ENCODE measurements at regions not wholly inside any gene's neighbourhood (a gene's known extent, or its start where the extent isn't known, plus 50 kb on each side); places are given as distances from the start of the nearest gene placed in this dataset.

DNA sequence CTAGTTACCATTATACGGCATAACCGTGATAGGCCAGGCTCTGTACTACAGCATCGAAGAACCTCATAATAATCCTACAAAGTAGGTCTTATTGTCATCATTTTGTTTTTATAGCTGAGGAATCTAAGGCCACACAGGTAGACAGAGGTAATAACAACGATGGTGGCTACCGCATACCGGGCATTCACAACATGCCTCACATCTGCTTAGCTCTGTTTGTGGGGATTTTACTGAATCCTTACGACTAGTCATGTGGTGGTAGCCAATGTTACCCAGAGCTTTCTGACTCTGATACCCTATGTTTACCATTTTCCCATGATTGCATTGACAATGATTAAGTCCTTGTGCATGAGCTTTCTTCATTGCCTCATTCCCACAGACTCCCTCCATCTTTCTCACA, 269.4 kb downstream of the TCF7L2 start:
- DNase-seq = no peak

- peak; percentile 51 for DNase-seq
Measured at GRCh38 chr10:113221756-113222168, 271.7 kb downstream of the TCF7L2 start.

GRCh38 chr10:113222207-113222606, 272.2 kb downstream of the TCF7L2 start:
- DNase-seq = no peak

DNA sequence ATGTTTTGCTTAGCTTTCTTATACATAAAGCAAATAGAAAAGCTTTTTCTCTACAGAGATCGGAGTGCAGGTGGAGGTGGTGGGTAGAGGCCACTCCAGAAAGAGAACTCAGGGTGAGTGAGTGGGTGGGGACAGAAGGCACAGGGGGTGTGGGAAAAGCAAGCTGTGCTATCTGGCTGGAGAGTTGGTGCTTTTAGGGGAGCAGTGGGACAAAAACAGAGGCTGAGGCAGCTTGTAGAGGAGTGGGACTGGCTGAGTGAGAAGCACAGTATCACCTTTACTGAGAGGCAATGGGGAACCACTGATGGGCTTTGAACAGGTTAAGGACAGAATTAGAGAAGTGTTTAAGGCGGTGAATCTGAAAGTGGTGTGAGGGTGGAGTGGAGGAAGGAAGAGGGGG, 275.3 kb downstream of the TCF7L2 start:
- DNase-seq = no peak

- no peak for DNase-seq
Measured at GRCh38 chr10:113225903-113226302, 275.9 kb downstream of the TCF7L2 start.

- DNase-seq = no peak
Measured at GRCh38 chr10:113226399-113226798, 276.4 kb downstream of the TCF7L2 start.

DNA sequence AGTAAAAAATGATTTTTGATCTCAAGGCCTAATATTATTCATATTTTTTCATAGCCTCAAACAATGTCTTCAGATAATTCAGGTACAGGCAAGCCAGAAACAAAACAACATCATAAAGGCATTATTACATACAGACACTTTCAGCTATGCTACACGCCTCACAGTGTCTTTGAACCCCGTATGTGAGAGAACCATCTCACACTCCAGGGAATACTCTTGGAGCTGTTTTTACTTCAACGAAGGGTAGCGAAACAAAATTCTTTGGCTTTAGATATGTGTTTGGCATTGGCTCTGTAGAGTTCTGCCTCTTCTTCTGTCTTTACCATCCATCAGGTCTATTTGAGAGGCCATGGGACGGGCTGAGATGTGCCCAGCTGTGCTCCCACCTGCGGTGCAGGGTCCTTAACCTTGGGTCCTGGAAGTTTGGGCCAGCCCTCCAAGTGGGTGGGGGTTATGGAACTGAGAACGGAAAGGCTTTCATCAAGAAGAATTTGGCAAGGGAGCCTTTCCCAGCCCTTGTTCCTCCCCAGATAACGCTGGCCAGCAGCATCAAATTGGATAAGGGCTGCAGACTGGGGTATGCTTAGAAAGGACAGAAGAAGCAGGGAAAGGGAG, 276.9 kb downstream of the TCF7L2 start:
- DNase-seq = no peak

- peak; percentile 87 for DNase-seq
Measured at GRCh38 chr10:113228530-113228929, 278.5 kb downstream of the TCF7L2 start.

DNA sequence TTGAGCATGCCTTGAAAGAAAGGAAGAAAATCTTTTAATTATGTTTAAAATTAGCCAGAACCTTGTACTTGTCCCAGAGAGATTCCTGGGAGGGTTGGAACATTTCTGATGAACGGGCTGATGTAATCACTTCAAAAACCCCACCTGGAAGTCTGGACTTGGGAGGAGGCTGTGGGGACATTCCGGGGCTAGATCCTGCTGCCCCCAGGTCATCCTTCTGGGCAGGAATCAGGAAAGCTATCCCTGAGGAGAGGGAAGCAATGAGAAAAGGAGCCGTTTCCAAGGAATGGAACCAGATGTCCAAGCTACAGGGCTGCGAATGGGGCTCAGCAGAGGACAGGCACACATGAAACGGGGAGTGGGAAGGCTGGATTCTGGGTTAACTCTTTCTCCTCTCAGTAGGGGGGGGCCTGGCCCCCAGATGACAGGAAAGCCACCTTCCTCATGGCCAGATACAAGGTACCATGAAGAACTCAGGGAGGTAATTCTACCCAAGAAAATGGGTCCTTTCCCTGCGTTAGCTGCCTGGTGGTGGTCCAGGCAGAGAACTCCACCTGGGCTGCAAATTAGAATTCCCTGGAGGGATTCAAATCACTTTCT, 280.1 kb downstream of the TCF7L2 start:
- no peak for DNase-seq

DNA sequence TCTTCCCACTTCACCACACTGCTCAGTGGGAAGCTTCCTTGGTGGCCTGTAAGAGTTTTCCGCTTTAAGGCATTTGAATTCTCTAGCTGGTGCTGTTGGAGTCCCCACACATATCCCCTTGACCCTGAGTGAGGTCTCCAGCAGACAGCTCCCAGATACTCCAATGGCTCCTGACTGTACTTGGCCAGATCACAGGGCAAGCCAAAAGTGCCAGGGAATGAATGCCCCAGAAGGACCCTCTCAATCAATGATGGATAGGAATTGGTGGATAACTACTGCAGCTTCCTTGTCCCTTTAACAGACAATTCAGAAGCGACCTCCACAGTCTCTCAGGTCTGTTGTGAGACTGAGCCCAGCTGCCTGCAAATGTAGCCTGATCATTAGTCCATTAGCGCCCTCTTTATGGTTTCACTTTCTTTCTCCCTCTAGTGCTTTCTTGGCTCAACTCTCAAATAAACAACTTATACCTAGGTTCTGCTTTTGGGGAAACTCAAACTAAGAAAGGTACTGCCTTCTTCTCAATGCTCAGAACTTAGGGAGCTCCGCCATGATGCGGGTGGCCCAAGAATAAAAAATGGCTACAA, 283.0 kb downstream of the TCF7L2 start:
- DNase-seq = no peak

- no peak for DNase-seq
Measured at GRCh38 chr10:113234481-113234880, 284.4 kb downstream of the TCF7L2 start.

GRCh38 chr10:113235508-113235907, 285.5 kb downstream of the TCF7L2 start:
- DNase-seq = no peak

DNA sequence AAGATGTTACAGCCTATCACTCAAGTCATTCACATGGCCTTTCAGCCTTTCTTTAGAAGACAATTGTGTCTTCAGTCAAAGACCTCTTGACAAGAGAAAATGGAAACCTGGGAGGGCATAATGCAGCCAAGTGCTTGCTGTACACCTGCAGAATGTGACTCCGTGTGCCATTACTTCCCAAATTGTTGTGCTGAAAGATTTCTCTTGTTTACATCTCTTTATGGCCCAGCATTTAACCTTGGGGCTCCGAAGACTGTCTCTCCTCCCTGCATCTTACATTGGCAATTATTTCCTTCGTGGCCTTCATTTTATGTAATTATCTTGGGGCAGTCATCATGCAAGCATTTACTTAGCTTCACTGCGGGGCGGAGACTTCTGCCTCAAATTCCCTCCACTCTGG, 287.0 kb downstream of the TCF7L2 start:
- DNase-seq = no peak

DNA sequence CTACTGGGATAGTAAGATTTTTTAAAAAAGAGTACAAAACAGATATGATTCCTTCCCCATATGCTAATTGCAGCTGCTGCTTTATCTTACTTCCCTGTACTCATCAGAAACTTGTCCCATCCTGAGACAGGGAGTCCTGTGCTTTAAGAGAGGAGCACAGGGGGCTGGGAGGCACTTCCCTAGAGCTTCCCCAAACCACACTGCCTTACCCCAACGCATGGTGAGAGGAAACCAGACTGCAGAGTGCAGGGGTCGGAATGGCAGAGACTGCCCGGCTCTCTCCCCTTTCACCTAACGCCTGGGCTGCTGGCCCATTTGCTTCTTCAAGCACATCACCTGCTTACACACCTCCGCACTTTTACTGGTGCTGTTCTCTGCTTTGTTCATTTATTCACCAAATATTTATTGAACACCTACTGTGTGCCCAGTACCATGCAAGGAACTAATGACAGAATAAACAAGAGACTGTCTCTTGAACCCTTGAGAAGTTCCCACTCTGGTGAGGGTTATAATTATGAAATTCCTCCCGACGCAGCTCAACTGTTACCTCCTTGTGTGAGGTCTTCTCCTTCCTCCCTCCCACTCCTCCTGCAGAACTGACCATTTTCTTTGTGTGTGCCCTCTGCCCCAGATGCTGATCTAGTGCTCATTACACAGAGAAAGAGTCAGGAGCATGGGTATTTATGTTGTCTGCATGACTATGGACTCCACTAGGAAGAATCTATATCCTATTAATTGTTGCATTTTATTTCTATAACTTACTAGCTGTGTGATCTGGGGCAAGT, 289.7 kb downstream of the TCF7L2 start:
- no peak for DNase-seq

- no peak for DNase-seq
Measured at GRCh38 chr10:113240736-113241135, 290.7 kb downstream of the TCF7L2 start.

DNA sequence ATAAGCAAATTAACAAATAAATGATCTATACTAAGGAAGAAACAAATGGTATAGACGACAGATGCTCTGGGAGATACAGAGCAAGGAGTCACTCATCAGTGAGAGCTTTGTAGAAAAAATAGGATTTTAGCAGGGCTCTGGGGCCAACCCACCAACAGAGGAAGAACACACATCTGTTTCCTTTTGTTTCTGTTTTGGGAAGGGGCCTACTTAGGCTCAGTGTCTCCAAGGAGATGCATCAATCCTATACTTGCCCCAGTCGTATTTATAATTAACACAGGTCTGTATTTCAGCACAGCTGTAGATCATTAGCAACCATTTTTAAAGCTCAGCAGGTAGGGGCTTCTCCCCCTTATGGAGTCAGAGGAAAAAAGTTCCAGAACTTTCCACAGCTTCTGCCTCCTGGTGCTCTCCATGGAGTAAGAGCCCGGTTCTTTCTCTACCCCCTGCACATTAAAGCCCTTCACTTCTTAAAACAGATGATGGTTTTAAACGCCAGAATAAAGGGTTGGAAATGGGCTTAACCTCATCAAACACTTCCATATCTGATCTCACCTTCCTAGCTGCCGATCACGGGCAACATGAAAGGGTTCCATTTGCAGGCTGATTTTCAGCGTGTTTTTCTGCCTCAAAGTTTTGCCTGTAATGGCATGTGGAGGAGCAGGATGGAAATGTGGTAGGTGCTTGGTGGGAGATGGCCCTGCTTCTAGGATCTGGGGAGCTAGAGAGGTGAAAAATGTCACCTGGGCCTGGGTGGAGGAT, 291.7 kb downstream of the TCF7L2 start:
- no peak for DNase-seq

GRCh38 chr10:113243311-113243710, 293.3 kb downstream of the TCF7L2 start:
- DNase-seq = no peak

GRCh38 chr10:113244750-113245149, 294.7 kb downstream of the TCF7L2 start:
- no peak for DNase-seq

DNA sequence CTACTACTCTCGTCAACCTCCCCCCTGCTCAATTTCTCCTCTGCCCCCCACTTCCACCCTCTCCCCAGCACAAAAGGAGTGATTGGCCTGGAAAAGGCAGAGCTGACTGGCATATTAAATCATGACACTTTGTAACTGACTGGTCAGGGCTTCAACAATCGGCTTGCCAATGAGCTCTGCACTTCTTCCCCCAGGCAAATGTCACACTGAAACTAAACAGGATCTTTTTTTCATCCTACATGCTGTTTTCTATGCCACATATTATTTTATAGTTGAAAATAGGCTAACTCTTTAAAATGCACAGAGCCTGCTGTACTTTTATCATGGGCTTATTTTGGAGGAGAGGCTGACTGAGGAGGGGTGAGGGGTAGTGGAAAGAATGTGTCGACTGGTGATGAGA, 295.2 kb downstream of the TCF7L2 start:
- no peak for DNase-seq

DNA sequence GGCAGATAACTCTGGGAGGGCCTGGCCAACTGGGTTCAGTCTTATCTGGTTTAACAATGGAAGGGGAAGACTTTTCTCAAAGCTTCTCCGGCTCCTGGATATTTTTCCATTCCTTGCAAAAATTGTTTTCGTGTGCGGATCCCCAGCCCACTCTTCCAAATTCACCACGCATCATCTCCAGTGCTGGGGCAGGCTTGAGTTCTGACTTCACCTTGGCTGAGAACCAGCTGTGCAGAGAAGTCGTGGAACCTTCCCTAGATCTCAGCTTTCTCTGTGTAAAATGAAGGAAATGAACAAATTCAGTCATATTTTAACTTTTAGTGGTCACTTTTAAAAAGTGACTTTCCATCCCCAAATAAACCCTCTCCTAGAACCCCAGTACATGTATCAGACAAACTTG, 297.0 kb downstream of the TCF7L2 start:
- no peak for DNase-seq

DNA sequence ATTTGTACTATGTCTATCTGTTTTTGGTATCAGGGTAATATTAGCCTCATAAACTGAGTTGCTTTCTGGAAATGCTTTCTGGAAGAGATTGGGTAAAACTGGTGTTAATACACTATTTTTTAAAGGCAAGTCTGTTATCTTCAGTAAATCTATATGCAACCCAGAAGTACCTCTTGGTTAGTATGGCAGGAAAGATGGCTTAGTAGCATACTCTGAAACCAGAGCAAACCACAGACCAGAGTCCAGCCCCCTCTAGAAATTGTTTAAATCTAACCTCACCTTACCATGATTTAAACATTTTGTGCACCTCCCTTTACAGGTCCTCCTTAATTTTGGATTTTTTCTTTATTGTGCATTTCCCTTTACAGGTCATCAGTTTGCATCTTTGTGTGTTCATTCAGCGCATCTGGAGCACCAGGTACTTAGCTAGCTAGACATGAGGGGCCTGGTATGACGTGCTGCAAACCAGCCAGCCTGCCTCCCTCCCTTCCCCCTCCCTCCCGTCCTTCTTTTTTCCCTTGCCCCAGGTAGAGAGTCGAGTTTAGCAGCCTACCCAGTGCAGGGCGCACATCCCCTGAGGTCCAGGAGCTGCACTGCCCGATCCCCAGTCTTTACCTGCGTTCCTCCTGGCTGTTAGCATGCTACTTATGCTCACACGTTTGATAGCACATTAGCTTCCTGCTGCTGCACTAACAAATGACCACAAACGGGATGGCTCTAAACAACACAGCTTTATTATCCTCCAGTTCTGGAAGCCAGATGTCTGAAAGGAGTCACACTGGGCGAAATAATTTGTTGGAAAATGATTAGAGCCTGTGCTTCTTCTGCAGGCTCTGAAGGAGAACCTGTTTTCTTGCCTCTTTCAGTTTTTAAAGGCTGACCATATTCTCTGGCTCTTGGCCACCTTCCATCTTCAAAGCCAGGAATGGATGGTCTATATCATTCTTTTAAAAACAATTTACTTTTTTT, 299.9 kb upstream of the HABP2 start:
- no peak for DNase-seq

Measured in fibroblast of skin of back (primary cell).